Lower leg skin (tissue), 3 donors: ENCODE measurements at regions not wholly inside any gene's neighbourhood (a gene's known extent, or its start where the extent isn't known, plus 50 kb on each side); places are given as distances from the start of the nearest gene placed in this dataset.

Source experiments
- CTCF ChIP-seq, 3 donors: fragments of 450-650 bp; IDR thresholded peaks; one replicate each; pipeline ENCODE4 v1.5.1; 2016; ENCODE audit warnings: antibody characterized with exemption in 3 of 3, mild to moderate bottlenecking in 3 of 3, moderate library complexity in 2 of 3
- POLR2A ChIP-seq, 2 donors: fragments of 450-650 bp; IDR thresholded peaks; one replicate each; pipeline ENCODE4 v1.6.1; 2016 to 2017; ENCODE audit warnings: antibody characterized with exemption in 2 of 2, mild to moderate bottlenecking in 1 of 2, moderate library complexity in 1 of 2

GRCh38 chr3:84601303-84601702 lies 357.5 kb upstream of the CADM2 start:
- TF ChIP-seq POLR2A (IDR thresholded peaks at IDR 0.05) = no peak
- no peak for TF ChIP-seq CTCF (IDR thresholded peaks at IDR 0.05)
